Endothelial cell of umbilical vein (primary cell): ENCODE measurements at regions not wholly inside any gene's neighbourhood (a gene's known extent, or its start where the extent isn't known, plus 50 kb on each side); places are given as distances from the start of the nearest gene placed in this dataset.

Experiments
- TF ChIP-seq, protein P1 (sequence below), 2 donors: IDR thresholded peaks; 1 replicate in 1 of 2; 2 replicates in 1 of 2; pipeline ENCODE4 v1.5.1; 2011; ENCODE audit warnings: low read length in 2 of 2, mild to moderate bottlenecking in 2 of 2, moderate library complexity in 2 of 2, control low read depth in 1 of 2, inconsistent platforms in 1 of 2, low read depth in 1 of 2; ENCODE audit not compliant: insufficient read depth in 1 of 2; ENCODE audit errors: extremely low read depth in 1 of 2
- TF ChIP-seq, protein P2 (sequence below): IDR thresholded peaks from 2 replicates; pipeline ENCODE4 v1.6.1; 2011; ENCODE audit not compliant: insufficient read depth, insufficient read length

DNA sequence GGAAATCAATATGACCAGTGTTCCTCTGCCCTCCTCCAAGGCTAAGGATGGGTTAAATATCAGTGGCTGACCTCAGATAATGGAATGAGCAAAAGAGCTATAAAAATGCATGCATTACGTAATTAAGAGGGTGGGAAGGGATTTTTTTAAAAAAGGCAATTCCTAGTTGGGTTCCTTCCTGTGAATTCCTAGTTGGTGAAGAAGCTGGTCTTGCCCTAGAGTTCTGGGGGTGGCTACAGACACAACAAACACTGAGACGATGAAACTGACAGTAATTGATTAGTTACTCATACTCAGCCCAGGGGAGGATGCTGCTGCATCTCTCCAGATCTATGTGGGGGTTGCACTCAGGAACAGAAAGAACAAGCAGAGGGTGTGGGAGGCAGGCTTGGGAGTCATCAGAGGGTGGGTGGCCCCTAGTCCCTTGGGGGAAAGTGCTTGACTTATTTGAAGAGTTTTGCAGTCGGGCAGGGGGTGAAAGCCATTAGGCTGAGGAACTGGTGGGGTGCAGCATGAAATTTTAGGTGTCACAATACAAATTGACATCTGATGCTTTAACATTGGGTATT lies 662.0 kb upstream of the FRG1 start:
- TF ChIP-seq, protein P1, sequence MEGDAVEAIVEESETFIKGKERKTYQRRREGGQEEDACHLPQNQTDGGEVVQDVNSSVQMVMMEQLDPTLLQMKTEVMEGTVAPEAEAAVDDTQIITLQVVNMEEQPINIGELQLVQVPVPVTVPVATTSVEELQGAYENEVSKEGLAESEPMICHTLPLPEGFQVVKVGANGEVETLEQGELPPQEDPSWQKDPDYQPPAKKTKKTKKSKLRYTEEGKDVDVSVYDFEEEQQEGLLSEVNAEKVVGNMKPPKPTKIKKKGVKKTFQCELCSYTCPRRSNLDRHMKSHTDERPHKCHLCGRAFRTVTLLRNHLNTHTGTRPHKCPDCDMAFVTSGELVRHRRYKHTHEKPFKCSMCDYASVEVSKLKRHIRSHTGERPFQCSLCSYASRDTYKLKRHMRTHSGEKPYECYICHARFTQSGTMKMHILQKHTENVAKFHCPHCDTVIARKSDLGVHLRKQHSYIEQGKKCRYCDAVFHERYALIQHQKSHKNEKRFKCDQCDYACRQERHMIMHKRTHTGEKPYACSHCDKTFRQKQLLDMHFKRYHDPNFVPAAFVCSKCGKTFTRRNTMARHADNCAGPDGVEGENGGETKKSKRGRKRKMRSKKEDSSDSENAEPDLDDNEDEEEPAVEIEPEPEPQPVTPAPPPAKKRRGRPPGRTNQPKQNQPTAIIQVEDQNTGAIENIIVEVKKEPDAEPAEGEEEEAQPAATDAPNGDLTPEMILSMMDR (IDR thresholded peaks at IDR 0.05; ENCODE audit: extremely low read depth in 1 of 2, insufficient read depth in 1 of 2, low read depth in 1 of 2, low read length in 2 of 2), result no peak
- TF ChIP-seq, protein P2, sequence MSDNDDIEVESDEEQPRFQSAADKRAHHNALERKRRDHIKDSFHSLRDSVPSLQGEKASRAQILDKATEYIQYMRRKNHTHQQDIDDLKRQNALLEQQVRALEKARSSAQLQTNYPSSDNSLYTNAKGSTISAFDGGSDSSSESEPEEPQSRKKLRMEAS, result no peak
